Endothelial cell (in vitro differentiated cells): ENCODE measurements at regions not wholly inside any gene's neighbourhood (a gene's known extent, or its start where the extent isn't known, plus 50 kb on each side); places are given as distances from the start of the nearest gene placed in this dataset.

Experiments
- DNase-seq: peaks from one replicate; pipeline ENCODE4 v3.0.0; 2021; ENCODE audit warnings: low spot score
- H3K27ac Mint-ChIP-seq: one replicate; pipeline ENCODE4 v1.8.0; 2021; ENCODE audit warnings: mixed read lengths, inconsistent platforms; ENCODE audit not compliant: unreplicated experiment
- H3K27me3 Mint-ChIP-seq: one replicate; pipeline ENCODE4 v1.8.0; 2021; ENCODE audit warnings: mild to moderate bottlenecking, moderate library complexity, mixed read lengths, inconsistent platforms; ENCODE audit not compliant: unreplicated experiment
- H3K36me3 Mint-ChIP-seq: one replicate; pipeline ENCODE4 v1.8.0; 2021; ENCODE audit warnings: mild to moderate bottlenecking, low read depth, mixed read lengths, inconsistent platforms; ENCODE audit not compliant: unreplicated experiment
- H3K4me1 Mint-ChIP-seq: one replicate; pipeline ENCODE4 v1.8.0; 2021; ENCODE audit warnings: mild to moderate bottlenecking, mixed read lengths, inconsistent platforms; ENCODE audit not compliant: unreplicated experiment
- H3K4me3 Mint-ChIP-seq: one replicate; pipeline ENCODE4 v1.8.0; 2021; ENCODE audit warnings: mild to moderate bottlenecking, mixed read lengths, inconsistent platforms; ENCODE audit not compliant: unreplicated experiment
- H3K9me3 Mint-ChIP-seq: one replicate; pipeline ENCODE4 v1.8.0; 2021; ENCODE audit warnings: mixed read lengths, inconsistent platforms; ENCODE audit not compliant: unreplicated experiment
- TF ChIP-seq, protein P1 (sequence below): fragments of 200-600 bp; sonication (generic); IDR thresholded peaks from one replicate; pipeline ENCODE4 v1.5.0; 2021; ENCODE audit warnings: antibody characterized with exemption; ENCODE audit not compliant: unreplicated experiment

DNA sequence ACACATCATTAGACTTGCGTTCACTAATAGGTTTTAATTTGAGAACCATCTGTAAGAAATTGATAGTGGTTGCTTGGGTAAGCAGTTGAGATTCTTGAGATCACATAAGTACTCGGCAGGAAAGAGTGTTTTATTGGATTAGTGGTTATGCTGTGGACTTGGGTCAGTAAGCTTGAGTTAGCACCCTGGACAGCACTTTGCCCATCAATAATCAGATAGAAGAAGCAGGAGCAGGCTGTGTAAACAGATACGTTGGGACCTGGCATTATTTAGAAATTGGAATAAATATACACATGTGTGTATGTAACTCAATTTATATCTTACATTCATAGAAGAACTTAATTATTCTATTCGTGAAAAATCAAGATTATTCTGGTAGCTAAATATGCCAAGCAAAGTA lies 357.5 kb upstream of the SMIM31 start:
- no peak for DNase-seq
- TF ChIP-seq, protein P1, sequence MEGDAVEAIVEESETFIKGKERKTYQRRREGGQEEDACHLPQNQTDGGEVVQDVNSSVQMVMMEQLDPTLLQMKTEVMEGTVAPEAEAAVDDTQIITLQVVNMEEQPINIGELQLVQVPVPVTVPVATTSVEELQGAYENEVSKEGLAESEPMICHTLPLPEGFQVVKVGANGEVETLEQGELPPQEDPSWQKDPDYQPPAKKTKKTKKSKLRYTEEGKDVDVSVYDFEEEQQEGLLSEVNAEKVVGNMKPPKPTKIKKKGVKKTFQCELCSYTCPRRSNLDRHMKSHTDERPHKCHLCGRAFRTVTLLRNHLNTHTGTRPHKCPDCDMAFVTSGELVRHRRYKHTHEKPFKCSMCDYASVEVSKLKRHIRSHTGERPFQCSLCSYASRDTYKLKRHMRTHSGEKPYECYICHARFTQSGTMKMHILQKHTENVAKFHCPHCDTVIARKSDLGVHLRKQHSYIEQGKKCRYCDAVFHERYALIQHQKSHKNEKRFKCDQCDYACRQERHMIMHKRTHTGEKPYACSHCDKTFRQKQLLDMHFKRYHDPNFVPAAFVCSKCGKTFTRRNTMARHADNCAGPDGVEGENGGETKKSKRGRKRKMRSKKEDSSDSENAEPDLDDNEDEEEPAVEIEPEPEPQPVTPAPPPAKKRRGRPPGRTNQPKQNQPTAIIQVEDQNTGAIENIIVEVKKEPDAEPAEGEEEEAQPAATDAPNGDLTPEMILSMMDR, result no peak
- Mint-ChIP-seq H3K27me3 (no peaks in the 10 kb centered on the region), H3K4me1 (no peaks in the 10 kb centered on the region), H3K4me3 (no peak overlapping the region), H3K9me3 (no peaks in the 10 kb centered on the region), H3K27ac (no peak overlapping the region), H3K36me3 (no peaks in the 10 kb centered on the region)

- H3K4me3 Mint-ChIP-seq, result no peak overlapping the region
- no peak overlapping the region for H3K27ac Mint-ChIP-seq
- no peak for DNase-seq
- H3K9me3 Mint-ChIP-seq, result no peaks in the 10 kb centered on the region
- TF ChIP-seq, protein P1, result no peak
- no peaks in the 10 kb centered on the region for H3K36me3 Mint-ChIP-seq
- H3K27me3 Mint-ChIP-seq, result no peaks in the 10 kb centered on the region
- no peaks in the 10 kb centered on the region for H3K4me1 Mint-ChIP-seq
Observed at GRCh38 chr4:164402554-164402953, 351.4 kb upstream of the SMIM31 start.

GRCh38 chr4:164405774-164406173 lies 348.2 kb upstream of the SMIM31 start:
- no peak for DNase-seq
- TF ChIP-seq, protein P1, result no peak
- Mint-ChIP-seq H3K4me1 (no peaks in the 10 kb centered on the region), H3K27me3 (no peaks in the 10 kb centered on the region), H3K36me3 (no peaks in the 10 kb centered on the region), H3K9me3 (no peaks in the 10 kb centered on the region), H3K4me3 (no peak overlapping the region), H3K27ac (no peak overlapping the region)

DNA sequence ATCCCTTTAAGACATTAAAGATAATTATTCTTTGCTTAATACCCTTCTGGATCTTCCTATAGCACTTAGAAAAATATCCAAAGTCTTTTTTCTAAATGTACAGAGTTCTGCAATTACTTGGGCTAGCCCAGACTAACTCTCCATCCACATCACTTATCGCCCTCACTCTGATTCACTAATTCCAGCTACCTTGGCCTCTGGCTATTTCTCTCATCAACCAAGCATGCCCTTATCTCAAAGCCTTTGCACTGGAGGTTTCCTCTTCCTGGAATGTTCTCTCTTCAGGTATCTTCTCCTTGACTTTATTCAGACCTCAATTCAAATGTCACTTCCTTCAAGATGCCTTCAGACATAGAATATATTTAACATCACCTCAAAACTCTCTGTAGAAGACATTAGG lies 345.1 kb upstream of the SMIM31 start:
- H3K4me3 Mint-ChIP-seq, result no peak overlapping the region
- TF ChIP-seq, protein P1, result no peak

GRCh38 chr4:164410401-164410800 lies 343.5 kb upstream of the SMIM31 start:
- Mint-ChIP-seq H3K4me3 (no peak overlapping the region), H3K27me3 (no peaks in the 10 kb centered on the region), H3K36me3 (no peaks in the 10 kb centered on the region), H3K27ac (no peak overlapping the region), H3K4me1 (no peaks in the 10 kb centered on the region), H3K9me3 (no peaks in the 10 kb centered on the region)
- DNase-seq, result no peak
- TF ChIP-seq, protein P1, result no peak

More for the DNA sequence above, 345.1 kb upstream of the SMIM31 start:
- no peaks in the 10 kb centered on the region for H3K36me3 Mint-ChIP-seq
- DNase-seq, result no peak
- no peaks in the 10 kb centered on the region for H3K27me3 Mint-ChIP-seq
- no peaks in the 10 kb centered on the region for H3K4me1 Mint-ChIP-seq
- no peak overlapping the region for H3K27ac Mint-ChIP-seq
- H3K9me3 Mint-ChIP-seq, result no peaks in the 10 kb centered on the region
